HepG2 (cell line): ENCODE measurements at regions not wholly inside any gene's neighbourhood (a gene's known extent, or its start where the extent isn't known, plus 50 kb on each side); places are given as distances from the start of the nearest gene placed in this dataset.

Experiments
- ATAC-seq: fragments of 200-7000 bp; cut with Tn5 transposase; 3 replicates; pipeline ENCODE4 v1.9.1; 2020; ENCODE audit warnings: mild to moderate bottlenecking, moderate library complexity
- BruUV-seq: library from RNA; stranded (reverse); fragments of 400-500 nt; replicated peaks from 2 replicates; lab custom pipeline; 2021; lab: Mats Ljungman, UMichigan
- CTCF ChIA-PET: fragments of 300-600 bp; formaldehyde crosslinking; extraction: SDS; loops from one replicate; lab custom pipeline; 2021; ENCODE audit warnings: low total read pairs, inconsistent platforms, low intra/inter-chr PET ratio; lab: Yijun Ruan, JAX
- POLR2A ChIA-PET: fragments of 350-600 bp; sonication (Branson Sonifier 250); formaldehyde crosslinking; loops from one replicate; lab custom pipeline; 2020; ENCODE audit warnings: antibody characterized with exemption, inconsistent platforms; lab: Yijun Ruan, JAX
- DNase-seq: peaks from one replicate; pipeline ENCODE4 v3.0.0-alpha.2; 2015; ENCODE audit warnings: low spot score
- FAIRE-seq: peaks from 3 replicates; lab custom pipeline; 2011; peaks lifted over from hg19 to GRCh38; lab: Jason Lieb, UNC
- H2AFZ ChIP-seq: one replicate; pipeline ENCODE4 v1.6.1; 2011; ENCODE audit warnings: low read length, inconsistent platforms
- H3K27ac ChIP-seq: fragments of 300-600 bp; 3 replicates; pipeline ENCODE4 v1.8.0; 2011; ENCODE audit warnings: mixed run types, mild to moderate bottlenecking, mixed read lengths, low read length, inconsistent platforms; ENCODE audit not compliant: insufficient read depth; ENCODE audit errors: extremely low read length
- H3K27me3 ChIP-seq, 2 experiments: fragments of 200-600 bp in 1 of 2; 2 replicates in 1 of 2; 3 replicates in 1 of 2; pipeline versions ENCODE4 v1.6.0 to v1.8.0; 2011; ENCODE audit warnings: low read length in 2 of 2, mild to moderate bottlenecking in 2 of 2, moderate library complexity in 2 of 2, inconsistent platforms in 1 of 2; ENCODE audit not compliant: insufficient read depth in 2 of 2, control insufficient read depth in 1 of 2
- H3K36me3 ChIP-seq, 2 experiments: fragments of 200-600 bp in 1 of 2; replicated peaks in 1 of 2; 2 replicates in 1 of 2; 3 replicates in 1 of 2; pipeline versions ENCODE4 v1.5.1 to v1.8.0; 2011; ENCODE audit warnings: low read length in 2 of 2, inconsistent platforms in 1 of 2; ENCODE audit not compliant: insufficient read depth in 2 of 2, control insufficient read depth in 1 of 2
- H3K4me1 ChIP-seq: 2 replicates; pipeline ENCODE4 v1.5.1; 2012; ENCODE audit warnings: low read length, inconsistent platforms; ENCODE audit not compliant: insufficient read depth
- H3K4me2 ChIP-seq: 2 replicates; pipeline ENCODE4 v1.6.0; 2011; ENCODE audit warnings: low read depth, low read length, inconsistent platforms
- H3K4me3 ChIP-seq, 3 experiments: fragments of 200-600 bp in 1 of 3; sonication (generic), shearing (Covaris generic) in 1 of 3; replicated peaks in 1 of 3; 2 replicates each; pipeline ENCODE4 v1.5.1; 2011 to 2016; ENCODE audit warnings: low read length in 3 of 3, inconsistent platforms in 2 of 3, low read depth in 2 of 3, mild to moderate bottlenecking in 2 of 3, control low read depth in 1 of 3, mixed read lengths in 1 of 3; ENCODE audit not compliant: insufficient read depth in 1 of 3
- H3K79me2 ChIP-seq: one replicate; pipeline ENCODE4 v1.6.1; 2011; ENCODE audit warnings: low read length, inconsistent platforms; ENCODE audit not compliant: insufficient read depth
- H3K9ac ChIP-seq: 2 replicates; pipeline ENCODE4 v1.6.0; 2011; ENCODE audit warnings: mild to moderate bottlenecking, low read depth, low read length, inconsistent platforms; ENCODE audit not compliant: insufficient read depth
- H3K9me3 ChIP-seq: 2 replicates; pipeline ENCODE4 v1.5.1; 2012; ENCODE audit warnings: mild to moderate bottlenecking, low read length
- H4K20me1 ChIP-seq: 2 replicates; pipeline ENCODE4 v1.6.0; 2011; ENCODE audit warnings: inconsistent platforms, mild to moderate bottlenecking, low read length, moderate library complexity; ENCODE audit not compliant: insufficient read depth
- KDM6A ChIP-seq: IDR thresholded peaks from 2 replicates; pipeline ENCODE4 v1.6.1; 2016; ENCODE audit warnings: low read depth
- ZNF674 ChIP-seq: sonication (generic); formaldehyde crosslinking; IDR thresholded peaks from 2 replicates; pipeline ENCODE4 v1.5.0; 2020; ENCODE audit warnings: low read depth, mild to moderate bottlenecking, missing genetic modification reagents
- WGBS: methylation state at CpG from one replicate; pipeline ENCODE4 v1.1.6; 2017; ENCODE audit warnings: low lambda C conversion rate; 5-methylcytosine and 5-hydroxymethylcytosine counted together
- in situ Hi-C: cut with HindIII; loops from 2 replicates; pipeline ENCODE4 v1.10.0; 2017; ENCODE audit warnings: low pct_unique_long_range_greater_than_20kb; ENCODE audit not compliant: extremely low pct_ligation_motif_present
- intact Hi-C: fragments of 100-400 bp; cut with micrococcal nuclease; formaldehyde crosslinking; loops from one replicate; pipeline ENCODE4 v1.10.0; 2022; ENCODE audit not compliant: unreplicated experiment
- TF ChIP-seq, protein P1 (sequence below): sonication (generic); formaldehyde crosslinking; IDR thresholded peaks from 2 replicates; pipeline ENCODE4 v1.5.0; 2020; ENCODE audit warnings: mild to moderate bottlenecking, missing genetic modification reagents
- TF ChIP-seq, protein P2 (sequence below), 2 experiments: fragments of 450-650 bp in 1 of 2; sonication (generic) in 1 of 2; formaldehyde crosslinking in 1 of 2; IDR thresholded peaks; 2 replicates each; pipeline versions ENCODE4 v1.6.1 to v1.8.0; 2016 to 2022; ENCODE audit warnings: antibody characterized with exemption in 1 of 2, mild to moderate bottlenecking in 1 of 2, missing genetic modification reagents in 1 of 2

DNA sequence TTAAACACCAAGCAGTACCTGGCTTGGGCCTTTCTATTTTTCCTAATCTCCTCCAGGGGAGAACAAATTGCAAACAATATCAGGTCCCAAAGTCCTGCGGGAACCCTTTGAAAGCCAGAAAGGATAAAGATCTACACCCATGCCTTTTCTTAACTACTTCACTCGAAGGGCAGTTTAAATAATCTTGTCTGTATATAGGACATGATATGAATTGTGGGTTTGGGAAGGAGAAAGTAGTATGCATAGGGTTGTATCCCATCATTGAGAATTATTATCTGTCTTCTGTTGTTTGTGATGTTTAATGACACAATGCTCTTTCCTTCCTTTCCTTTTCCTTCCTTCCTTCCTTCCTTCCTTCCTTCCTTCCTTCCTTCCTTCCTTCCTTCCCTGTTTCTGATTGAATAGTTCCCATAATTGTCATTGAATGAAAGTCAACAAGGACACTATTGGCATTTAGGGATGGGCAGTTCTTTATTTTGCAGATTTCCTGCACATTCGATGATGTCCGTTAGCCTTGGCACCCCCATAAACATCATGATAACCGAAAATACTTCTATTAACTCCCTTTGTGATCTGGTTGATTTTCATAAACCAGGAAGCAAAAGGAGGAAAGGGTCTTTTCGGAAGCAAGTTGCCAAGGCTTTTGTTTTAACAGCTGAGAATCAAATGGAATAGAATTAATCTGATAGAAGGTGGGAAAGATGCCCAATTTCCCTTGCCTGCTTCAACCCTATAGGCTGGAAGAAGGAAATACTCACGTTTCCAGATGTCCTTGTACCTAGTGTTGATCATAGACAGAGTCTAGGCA lies 141.3 kb downstream of the ATG4C start:
- POLR2A ChIA-PET, result no interaction called here

More for the DNA sequence above, 141.3 kb downstream of the ATG4C start:
- H4K20me1 ChIP-seq, result no peaks in the 10 kb centered on the region
- TF ChIP-seq ZNF674 (no peak), KDM6A (no peak)
- TF ChIP-seq, protein P1, sequence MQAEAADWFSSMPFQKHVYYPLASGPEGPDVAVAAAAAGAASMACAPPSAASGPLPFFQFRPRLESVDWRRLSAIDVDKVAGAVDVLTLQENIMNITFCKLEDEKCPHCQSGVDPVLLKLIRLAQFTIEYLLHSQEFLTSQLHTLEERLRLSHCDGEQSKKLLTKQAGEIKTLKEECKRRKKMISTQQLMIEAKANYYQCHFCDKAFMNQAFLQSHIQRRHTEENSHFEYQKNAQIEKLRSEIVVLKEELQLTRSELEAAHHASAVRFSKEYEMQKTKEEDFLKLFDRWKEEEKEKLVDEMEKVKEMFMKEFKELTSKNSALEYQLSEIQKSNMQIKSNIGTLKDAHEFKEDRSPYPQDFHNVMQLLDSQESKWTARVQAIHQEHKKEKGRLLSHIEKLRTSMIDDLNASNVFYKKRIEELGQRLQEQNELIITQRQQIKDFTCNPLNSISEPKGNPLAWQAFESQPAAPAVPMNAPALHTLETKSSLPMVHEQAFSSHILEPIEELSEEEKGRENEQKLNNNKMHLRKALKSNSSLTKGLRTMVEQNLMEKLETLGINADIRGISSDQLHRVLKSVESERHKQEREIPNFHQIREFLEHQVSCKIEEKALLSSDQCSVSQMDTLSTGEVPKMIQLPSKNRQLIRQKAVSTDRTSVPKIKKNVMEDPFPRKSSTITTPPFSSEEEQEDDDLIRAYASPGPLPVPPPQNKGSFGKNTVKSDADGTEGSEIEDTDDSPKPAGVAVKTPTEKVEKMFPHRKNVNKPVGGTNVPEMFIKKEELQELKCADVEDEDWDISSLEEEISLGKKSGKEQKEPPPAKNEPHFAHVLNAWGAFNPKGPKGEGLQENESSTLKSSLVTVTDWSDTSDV (CRISPR knock-in tag), result no peak
- TF ChIP-seq, protein P2, sequence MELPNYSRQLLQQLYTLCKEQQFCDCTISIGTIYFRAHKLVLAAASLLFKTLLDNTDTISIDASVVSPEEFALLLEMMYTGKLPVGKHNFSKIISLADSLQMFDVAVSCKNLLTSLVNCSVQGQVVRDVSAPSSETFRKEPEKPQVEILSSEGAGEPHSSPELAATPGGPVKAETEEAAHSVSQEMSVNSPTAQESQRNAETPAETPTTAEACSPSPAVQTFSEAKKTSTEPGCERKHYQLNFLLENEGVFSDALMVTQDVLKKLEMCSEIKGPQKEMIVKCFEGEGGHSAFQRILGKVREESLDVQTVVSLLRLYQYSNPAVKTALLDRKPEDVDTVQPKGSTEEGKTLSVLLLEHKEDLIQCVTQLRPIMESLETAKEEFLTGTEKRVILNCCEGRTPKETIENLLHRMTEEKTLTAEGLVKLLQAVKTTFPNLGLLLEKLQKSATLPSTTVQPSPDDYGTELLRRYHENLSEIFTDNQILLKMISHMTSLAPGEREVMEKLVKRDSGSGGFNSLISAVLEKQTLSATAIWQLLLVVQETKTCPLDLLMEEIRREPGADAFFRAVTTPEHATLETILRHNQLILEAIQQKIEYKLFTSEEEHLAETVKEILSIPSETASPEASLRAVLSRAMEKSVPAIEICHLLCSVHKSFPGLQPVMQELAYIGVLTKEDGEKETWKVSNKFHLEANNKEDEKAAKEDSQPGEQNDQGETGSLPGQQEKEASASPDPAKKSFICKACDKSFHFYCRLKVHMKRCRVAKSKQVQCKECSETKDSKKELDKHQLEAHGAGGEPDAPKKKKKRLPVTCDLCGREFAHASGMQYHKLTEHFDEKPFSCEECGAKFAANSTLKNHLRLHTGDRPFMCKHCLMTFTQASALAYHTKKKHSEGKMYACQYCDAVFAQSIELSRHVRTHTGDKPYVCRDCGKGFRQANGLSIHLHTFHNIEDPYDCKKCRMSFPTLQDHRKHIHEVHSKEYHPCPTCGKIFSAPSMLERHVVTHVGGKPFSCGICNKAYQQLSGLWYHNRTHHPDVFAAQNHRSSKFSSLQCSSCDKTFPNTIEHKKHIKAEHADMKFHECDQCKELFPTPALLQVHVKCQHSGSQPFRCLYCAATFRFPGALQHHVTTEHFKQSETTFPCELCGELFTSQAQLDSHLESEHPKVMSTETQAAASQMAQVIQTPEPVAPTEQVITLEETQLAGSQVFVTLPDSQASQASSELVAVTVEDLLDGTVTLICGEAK (IDR thresholded peaks at IDR 0.05), result no peak
- TF ChIP-seq, protein P2 (CRISPR knock-in tag; IDR thresholded peaks at IDR 0.05), result no peak
- TF ChIP-seq, all 625 proteins: peak for 0
- Histone ChIP-seq H3K79me2 (no peaks in the 10 kb centered on the region), H2AFZ (no peak overlapping the region), H3K27ac (no peak overlapping the region), H3K36me3 (no peaks in the 10 kb centered on the region), H3K9me3 (no peaks in the 10 kb centered on the region), H3K27me3 (peaks cover 0 to 14% of the 10 kb centered on the region in 2 experiments; a peak in 1 of 5 replicates), H3K4me1 (no peaks in the 10 kb centered on the region), H3K9ac (no peak overlapping the region), H3K4me3 (no peak overlapping the region), H3K4me2 (no peak overlapping the region)
- ATAC-seq (no peak), FAIRE-seq (no peak), DNase-seq (no peak)
- CTCF ChIA-PET, result no interaction called here
- 27% methylated on average over 7 of the region's 7 CpGs for WGBS
- BruUV-seq, result no TSS peak
- intact Hi-C loops (no loop called here), in situ Hi-C loops (no loop called here)
